Upper lobe of right lung (tissue), 1 donor: ENCODE measurements at regions not wholly inside any gene's neighbourhood (a gene's known extent, or its start where the extent isn't known, plus 50 kb on each side); places are given as distances from the start of the nearest gene placed in this dataset.

ENCODE experiments used
- ATAC-seq: fragments of 200-7000 bp; cut with Tn5 transposase; one replicate; pipeline ENCODE4 v1.9.1; 2020; ENCODE audit warnings: mild to moderate bottlenecking, moderate library complexity
- DNase-seq: peaks from one replicate; pipeline ENCODE4 v3.0.0-alpha.2; 2020
- H3K27ac ChIP-seq: fragments of 200-600 bp; one replicate; pipeline ENCODE4 v1.8.0; 2022
- H3K27me3 ChIP-seq: fragments of 200-600 bp; one replicate; pipeline ENCODE4 v1.8.0; 2022; ENCODE audit warnings: mild to moderate bottlenecking
- H3K36me3 ChIP-seq: fragments of 200-600 bp; one replicate; pipeline ENCODE4 v1.8.0; 2022
- H3K4me1 ChIP-seq: fragments of 200-600 bp; one replicate; pipeline ENCODE4 v1.8.0; 2022
- H3K4me3 ChIP-seq: fragments of 200-600 bp; one replicate; pipeline ENCODE4 v1.8.0; 2022; ENCODE audit warnings: mild to moderate bottlenecking
- H3K9me3 ChIP-seq: fragments of 200-600 bp; one replicate; pipeline ENCODE4 v1.8.0; 2022
- intact Hi-C: fragments of 100-400 bp; cut with DNase I; formaldehyde crosslinking; loops from one replicate; pipeline ENCODE4 v1.11.0; 2022
- TF ChIP-seq, protein P1 (sequence below): fragments of 200-600 bp; IDR thresholded peaks from one replicate; pipeline ENCODE4 v1.8.0; 2022; ENCODE audit warnings: antibody characterized with exemption
- donor health status: DM: no; HTN: yes; CAD: no; lungs with severe emphysema.

DNA sequence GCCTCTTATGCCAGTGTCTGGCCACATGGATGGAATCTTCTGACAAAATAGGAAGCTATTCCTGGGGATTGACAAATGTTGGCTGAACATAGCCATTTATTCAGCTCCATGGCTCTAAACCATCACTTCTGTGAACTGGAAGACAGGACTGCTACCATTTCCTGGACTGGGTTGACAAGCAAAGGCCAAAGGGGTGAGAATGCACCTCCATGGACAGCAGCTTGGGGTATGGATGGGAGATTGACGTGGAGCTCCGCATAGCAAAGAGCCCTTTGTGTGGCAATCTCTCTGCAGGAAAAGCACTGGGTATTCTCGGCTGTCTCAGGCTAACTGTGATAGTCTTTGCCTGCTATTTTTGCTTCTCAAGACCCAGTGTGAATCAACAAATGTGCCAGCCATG, 223.0 kb upstream of the EGLN3 start:
- Histone ChIP-seq H3K36me3 (no peaks in the 10 kb centered on the region), H3K9me3 (no peaks in the 10 kb centered on the region), H3K27ac (no peak overlapping the region), H3K4me3 (no peak overlapping the region), H3K4me1 (peaks cover 9% of the 10 kb centered on the region), H3K27me3 (no peaks in the 10 kb centered on the region)
- TF ChIP-seq, protein P1, sequence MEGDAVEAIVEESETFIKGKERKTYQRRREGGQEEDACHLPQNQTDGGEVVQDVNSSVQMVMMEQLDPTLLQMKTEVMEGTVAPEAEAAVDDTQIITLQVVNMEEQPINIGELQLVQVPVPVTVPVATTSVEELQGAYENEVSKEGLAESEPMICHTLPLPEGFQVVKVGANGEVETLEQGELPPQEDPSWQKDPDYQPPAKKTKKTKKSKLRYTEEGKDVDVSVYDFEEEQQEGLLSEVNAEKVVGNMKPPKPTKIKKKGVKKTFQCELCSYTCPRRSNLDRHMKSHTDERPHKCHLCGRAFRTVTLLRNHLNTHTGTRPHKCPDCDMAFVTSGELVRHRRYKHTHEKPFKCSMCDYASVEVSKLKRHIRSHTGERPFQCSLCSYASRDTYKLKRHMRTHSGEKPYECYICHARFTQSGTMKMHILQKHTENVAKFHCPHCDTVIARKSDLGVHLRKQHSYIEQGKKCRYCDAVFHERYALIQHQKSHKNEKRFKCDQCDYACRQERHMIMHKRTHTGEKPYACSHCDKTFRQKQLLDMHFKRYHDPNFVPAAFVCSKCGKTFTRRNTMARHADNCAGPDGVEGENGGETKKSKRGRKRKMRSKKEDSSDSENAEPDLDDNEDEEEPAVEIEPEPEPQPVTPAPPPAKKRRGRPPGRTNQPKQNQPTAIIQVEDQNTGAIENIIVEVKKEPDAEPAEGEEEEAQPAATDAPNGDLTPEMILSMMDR, result no peak
- ATAC-seq (no peak), DNase-seq (no peak)
- intact Hi-C loops, result no loop called here

DNA sequence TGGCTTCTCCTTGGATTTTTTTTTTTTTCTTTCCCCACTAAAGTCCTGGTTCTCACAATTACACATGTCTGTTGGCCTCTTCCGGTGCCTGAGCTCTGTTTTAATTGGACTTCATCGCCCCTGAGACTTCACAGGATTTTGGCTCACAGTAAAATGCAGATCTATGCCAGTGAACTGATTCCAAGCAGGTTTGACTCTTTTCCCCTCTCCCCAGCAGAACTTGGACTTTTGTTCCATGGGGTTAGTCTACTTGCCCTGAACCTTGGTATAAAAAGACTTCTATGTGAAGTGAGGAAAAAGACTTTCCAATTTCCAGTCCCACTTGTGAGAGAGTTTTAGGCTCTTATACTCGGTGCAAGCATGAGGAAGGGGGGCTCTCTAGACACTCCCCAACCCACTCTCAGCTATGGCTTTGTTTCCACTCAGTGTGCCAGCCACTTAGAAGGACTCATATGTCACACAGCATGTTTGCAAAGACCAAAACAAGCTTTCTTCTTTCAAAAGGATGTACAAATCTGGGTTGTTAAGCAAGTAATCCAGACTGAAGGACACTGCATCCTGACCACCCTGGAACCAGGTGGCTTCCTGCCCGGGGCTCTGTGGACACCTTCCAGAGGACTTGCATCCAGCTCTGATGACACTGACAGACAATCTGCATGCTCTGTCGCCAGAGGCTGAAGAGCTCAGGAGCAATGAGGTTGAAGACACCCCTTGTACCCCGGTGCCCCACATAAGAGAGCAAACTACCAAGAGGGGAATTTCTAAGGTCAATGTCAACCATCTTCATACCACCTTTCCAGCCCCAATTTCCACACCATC, 221.9 kb upstream of the EGLN3 start:
- H3K27me3 ChIP-seq, result no peaks in the 10 kb centered on the region
- intact Hi-C loops, result no loop called here
- no peak overlapping the region for H3K4me3 ChIP-seq
- no peak for DNase-seq
- H3K9me3 ChIP-seq, result no peaks in the 10 kb centered on the region
- H3K27ac ChIP-seq, result no peak overlapping the region
- TF ChIP-seq, protein P1, result no peak
- no peak for ATAC-seq
- peaks cover 9% of the 10 kb centered on the region for H3K4me1 ChIP-seq
- no peaks in the 10 kb centered on the region for H3K36me3 ChIP-seq

DNA sequence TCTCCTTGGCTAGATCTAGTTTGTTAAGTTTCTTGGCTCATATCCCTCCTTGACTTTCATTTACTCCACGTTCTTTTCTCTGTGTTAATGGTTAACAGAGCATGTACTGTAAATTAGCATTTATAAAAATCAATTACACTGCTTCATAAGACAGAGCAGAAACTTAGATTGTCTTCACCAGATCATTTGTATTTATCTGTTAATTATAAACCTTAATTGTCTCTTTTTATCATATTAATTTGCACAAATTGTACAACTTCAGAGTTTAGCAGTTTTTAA, 221.2 kb upstream of the EGLN3 start:
- no peaks in the 10 kb centered on the region for H3K27me3 ChIP-seq
- TF ChIP-seq, protein P1, result no peak
- no peak overlapping the region for H3K4me3 ChIP-seq
- intact Hi-C loops, result no loop called here
- peaks cover 4% of the 10 kb centered on the region for H3K4me1 ChIP-seq
- ATAC-seq, result no peak
- no peaks in the 10 kb centered on the region for H3K9me3 ChIP-seq
- no peaks in the 10 kb centered on the region for H3K36me3 ChIP-seq
- no peak overlapping the region for H3K27ac ChIP-seq
- DNase-seq, result no peak

DNA sequence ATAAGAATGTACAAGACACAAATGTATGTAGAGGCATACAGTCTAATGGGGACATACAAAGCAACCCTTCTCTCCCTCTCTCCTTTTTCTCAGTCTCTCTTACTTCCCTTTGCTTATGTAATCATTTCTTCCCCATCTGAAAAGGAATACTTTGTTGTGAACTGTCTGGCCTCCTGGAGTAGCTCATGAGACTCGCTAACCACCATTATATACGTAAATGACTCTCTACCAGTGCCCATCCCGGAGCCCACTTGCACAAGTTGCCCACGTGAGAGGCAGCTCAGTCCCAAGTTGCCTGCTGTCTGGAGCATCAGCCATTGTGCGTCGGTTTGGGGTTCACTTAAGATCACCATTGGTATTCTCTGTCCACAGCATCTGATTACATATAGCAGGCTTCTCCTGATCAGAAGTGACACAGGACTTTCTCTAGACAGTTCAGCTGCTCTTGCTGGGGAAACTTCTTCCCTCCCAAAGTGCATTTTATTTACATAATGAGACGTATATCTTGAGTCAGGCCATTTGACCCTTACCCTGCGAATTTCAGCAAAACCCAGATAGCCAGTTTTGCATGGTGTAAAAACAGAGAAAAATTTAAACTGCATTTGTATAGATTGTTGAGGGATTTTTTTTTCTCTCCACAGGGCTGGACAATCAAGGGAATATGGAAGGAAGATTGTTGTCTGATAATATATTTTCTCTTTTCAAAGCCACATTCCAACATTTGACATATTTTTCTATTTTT, 220.7 kb upstream of the EGLN3 start:
- H3K27ac ChIP-seq, result no peak overlapping the region
- no peaks in the 10 kb centered on the region for H3K36me3 ChIP-seq
- H3K9me3 ChIP-seq, result no peaks in the 10 kb centered on the region
- H3K4me1 ChIP-seq, result no peaks in the 10 kb centered on the region
- H3K27me3 ChIP-seq, result no peaks in the 10 kb centered on the region
- ATAC-seq (no peak), DNase-seq (no peak)
- no peak overlapping the region for H3K4me3 ChIP-seq
- TF ChIP-seq, protein P1, result no peak
- intact Hi-C loops, result no loop called here

DNA sequence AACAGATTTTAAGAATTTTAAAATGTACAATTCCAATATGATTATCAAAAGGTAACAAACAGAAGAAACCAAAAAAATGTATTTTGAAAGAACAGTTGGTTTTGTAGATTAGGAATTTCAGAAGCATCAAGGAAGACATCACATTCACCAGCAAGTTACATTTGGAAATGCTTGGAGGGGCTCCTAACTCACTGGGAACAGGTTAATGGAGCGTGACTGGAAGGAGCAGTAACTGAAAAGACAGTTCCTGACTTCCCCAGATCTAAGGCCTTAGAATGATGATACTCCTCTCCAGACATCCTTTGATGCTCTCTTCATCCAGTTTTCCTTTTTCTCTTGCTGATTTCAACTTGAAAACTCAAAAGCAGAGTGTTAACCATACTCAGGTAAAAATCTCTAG, 220.0 kb upstream of the EGLN3 start:
- H3K27me3 ChIP-seq, result no peaks in the 10 kb centered on the region
- ATAC-seq, result no peak
- intact Hi-C loops, result no loop called here
- TF ChIP-seq, protein P1, result no peak
- H3K4me3 ChIP-seq, result no peak overlapping the region
- no peaks in the 10 kb centered on the region for H3K9me3 ChIP-seq
- no peak overlapping the region for H3K27ac ChIP-seq
- H3K36me3 ChIP-seq, result no peaks in the 10 kb centered on the region
- no peaks in the 10 kb centered on the region for H3K4me1 ChIP-seq
- no peak for DNase-seq
